Sigmoid colon (tissue), 6 donors: ENCODE measurements at regions not wholly inside any gene's neighbourhood (a gene's known extent, or its start where the extent isn't known, plus 50 kb on each side); places are given as distances from the start of the nearest gene placed in this dataset.

ENCODE experiments used
- DNase-seq: peaks from one replicate; pipeline ENCODE4 v3.0.0-alpha.2; 2019
- H3K27ac ChIP-seq, 4 donors: fragments of 200-600 bp; sonication (generic); one replicate each; pipeline ENCODE4 v1.5.1; 2016 to 2019; ENCODE audit warnings: mild to moderate bottlenecking in 1 of 4
- H3K27me3 ChIP-seq, 3 donors: fragments of 200-600 bp; sonication (generic); one replicate each; pipeline ENCODE4 v1.5.1; 2019; ENCODE audit warnings: mild to moderate bottlenecking in 1 of 3
- H3K36me3 ChIP-seq, 4 donors: fragments of 200-600 bp; sonication (generic); one replicate each; pipeline ENCODE4 v1.5.1; 2016 to 2019
- H3K4me1 ChIP-seq, 4 donors: fragments of 200-600 bp; sonication (generic); one replicate each; pipeline ENCODE4 v1.5.1; 2017 to 2019
- H3K4me3 ChIP-seq, 4 donors: fragments of 200-600 bp; sonication (generic); one replicate each; pipeline ENCODE4 v1.5.1; 2017 to 2019; ENCODE audit warnings: mild to moderate bottlenecking in 2 of 4, moderate library complexity in 1 of 4
- H3K9me3 ChIP-seq, 4 donors: fragments of 200-600 bp in 3 of 4; sonication (generic) in 3 of 4; one replicate each; pipeline versions ENCODE4 v1.5.1 to v1.6.1; 2013 to 2019
- CTCF ChIP-seq, 4 experiments: fragments of 450-650 bp in 3 of 4; fragments of 200-600 bp in 1 of 4; IDR thresholded peaks; one replicate each; pipeline ENCODE4 v1.5.1; 2016 to 2019; ENCODE audit warnings: antibody characterized with exemption in 4 of 4, mild to moderate bottlenecking in 3 of 4, moderate library complexity in 2 of 4
- EP300 ChIP-seq, 4 donors: sonication (generic); formaldehyde crosslinking; IDR thresholded peaks; one replicate each; pipeline ENCODE4 v1.6.1; 2017; ENCODE audit warnings: antibody characterized with exemption in 4 of 4
- POLR2A ChIP-seq, 2 donors: fragments of 450-650 bp; IDR thresholded peaks; one replicate each; pipeline ENCODE4 v1.6.1; 2016; ENCODE audit warnings: antibody characterized with exemption in 2 of 2, mild to moderate bottlenecking in 2 of 2, moderate library complexity in 2 of 2
- POLR2AphosphoS5 ChIP-seq, 4 donors: sonication (generic); formaldehyde crosslinking; IDR thresholded peaks; one replicate each; pipeline ENCODE4 v1.6.1; 2017; ENCODE audit warnings: antibody characterized with exemption in 4 of 4
- WGBS, 2 donors: extraction: QIAGEN DNeasy Blood & Tissue Kit; methylation state at CpG; one replicate each; pipeline ENCODE4 v1.1.7; 2013; 5-methylcytosine and 5-hydroxymethylcytosine counted together
- intact Hi-C: fragments of 100-400 bp; cut with DNase I; formaldehyde crosslinking; loops from one replicate; pipeline ENCODE4 v1.15.1; 2023
- donor health status: healthy with polysubstance abuse.
- donor health status: healthy.

GRCh38 chr11:71307811-71308645, 55.7 kb upstream of the SHANK2 start:
- Histone ChIP-seq H3K4me1 (no peaks in the 10 kb centered on the region), H3K27ac (no peak overlapping the region), H3K9me3 (no peaks in the 10 kb centered on the region), H3K4me3 (no peak overlapping the region), H3K36me3 (no peaks in the 10 kb centered on the region), H3K27me3 (no peaks in the 10 kb centered on the region)
- TF ChIP-seq POLR2A (IDR thresholded peaks at IDR 0.05) (no peak), CTCF (IDR thresholded peaks at IDR 0.05) (no peak), EP300 (IDR thresholded peaks at IDR 0.05) (no peak), POLR2AphosphoS5 (IDR thresholded peaks at IDR 0.05) (no peak)
- DNase-seq = peak; percentile 29
- intact Hi-C loops = no loop called here
- 65 to 75% methylated on average over 5 of the region's 5 CpGs for WGBS, 2 donors

- intact Hi-C loops = no loop called here
- no peaks in the 10 kb centered on the region for H3K4me1 ChIP-seq
- TF ChIP-seq EP300 (IDR thresholded peaks at IDR 0.05) (no peak), POLR2AphosphoS5 (IDR thresholded peaks at IDR 0.05) (no peak), CTCF (IDR thresholded peaks at IDR 0.05) (no peak), POLR2A (IDR thresholded peaks at IDR 0.05) (no peak)
- peak; percentile 50 for DNase-seq
- no peaks in the 10 kb centered on the region for H3K27me3 ChIP-seq
- no peaks in the 10 kb centered on the region for H3K9me3 ChIP-seq
- no peak overlapping the region for H3K27ac ChIP-seq
- no peak overlapping the region for H3K4me3 ChIP-seq
- no peaks in the 10 kb centered on the region for H3K36me3 ChIP-seq
- WGBS, 2 donors = 80 to 88% methylated on average over 18 of the region's 18 CpGs
Measured at GRCh38 chr11:71305451-71306125, 53.2 kb upstream of the SHANK2 start.

- Histone ChIP-seq H3K4me3 (no peak overlapping the region), H3K9me3 (no peaks in the 10 kb centered on the region), H3K27me3 (no peaks in the 10 kb centered on the region), H3K27ac (no peak overlapping the region), H3K4me1 (no peaks in the 10 kb centered on the region), H3K36me3 (no peaks in the 10 kb centered on the region)
- DNase-seq = peak; percentile 17
- TF ChIP-seq EP300 (IDR thresholded peaks at IDR 0.05) = no peak
- no peak for TF ChIP-seq POLR2A (IDR thresholded peaks at IDR 0.05)
- TF ChIP-seq POLR2AphosphoS5 (IDR thresholded peaks at IDR 0.05) = no peak
- TF ChIP-seq CTCF (IDR thresholded peaks at IDR 0.05) = no peak
- WGBS, 2 donors = 95 to 96% methylated on average over 7 of the region's 7 CpGs
- intact Hi-C loops = no loop called here
Measured at GRCh38 chr11:71305041-71305440, 52.7 kb upstream of the SHANK2 start.

- WGBS, 2 donors = 92 to 93% methylated on average over 3 of the region's 3 CpGs
- TF ChIP-seq POLR2AphosphoS5 (IDR thresholded peaks at IDR 0.05) (no peak), POLR2A (IDR thresholded peaks at IDR 0.05) (no peak), CTCF (IDR thresholded peaks at IDR 0.05) (no peak), EP300 (IDR thresholded peaks at IDR 0.05) (no peak)
- Histone ChIP-seq H3K27ac (no peak overlapping the region), H3K4me3 (no peak overlapping the region), H3K36me3 (no peaks in the 10 kb centered on the region), H3K4me1 (peaks cover 0 to 3% (median 1%) of the 10 kb centered on the region in 4 donors), H3K27me3 (no peaks in the 10 kb centered on the region), H3K9me3 (no peaks in the 10 kb centered on the region)
- peak; percentile 5 for DNase-seq
- intact Hi-C loops = no loop called here
Measured at GRCh38 chr11:71304491-71304890, 52.1 kb upstream of the SHANK2 start.
